Neural cell (in vitro differentiated cells): ENCODE measurements at regions not wholly inside any gene's neighbourhood (a gene's known extent, or its start where the extent isn't known, plus 50 kb on each side); places are given as distances from the start of the nearest gene placed in this dataset.

ENCODE experiments used
- EP300 ChIP-seq: fragments of 450-650 bp; conservative IDR thresholded peaks from 2 replicates; pipeline ENCODE4 v1.6.1; 2014; ENCODE audit warnings: antibody characterized with exemption, mild to moderate bottlenecking, moderate library complexity; ENCODE audit not compliant: poor library complexity, severe bottlenecking
- EZH2 ChIP-seq: fragments of 200-600, 300-800 bp; shearing (Covaris generic), sonication (generic); IDR thresholded peaks from 2 replicates; pipeline ENCODE4 v1.6.1; 2014; ENCODE audit warnings: antibody characterized with exemption, low read length, borderline replicate concordance, mild to moderate bottlenecking; ENCODE audit not compliant: insufficient read depth, poor library complexity, severe bottlenecking
- MXI1 ChIP-seq: fragments of 450-650 bp; conservative IDR thresholded peaks from 2 replicates; pipeline ENCODE4 v1.6.1; 2014; ENCODE audit warnings: antibody characterized with exemption, mild to moderate bottlenecking; ENCODE audit not compliant: poor library complexity, severe bottlenecking
- POLR2AphosphoS5 ChIP-seq: IDR thresholded peaks from 2 replicates; pipeline ENCODE4 v1.6.1; 2012
- RAD21 ChIP-seq: fragments of 450-650 bp; conservative IDR thresholded peaks from 2 replicates; pipeline ENCODE4 v1.6.1; 2014; ENCODE audit warnings: antibody characterized with exemption, mild to moderate bottlenecking, moderate library complexity
- REST ChIP-seq: IDR thresholded peaks from 2 replicates; pipeline ENCODE4 v1.6.1; 2012; ENCODE audit warnings: borderline replicate concordance
- SMC3 ChIP-seq: fragments of 450-650 bp; conservative IDR thresholded peaks from 2 replicates; pipeline ENCODE4 v1.6.1; 2014; ENCODE audit warnings: antibody characterized with exemption, mild to moderate bottlenecking, moderate library complexity; ENCODE audit not compliant: poor library complexity
- TAF1 ChIP-seq: IDR thresholded peaks from 2 replicates; pipeline ENCODE4 v1.6.1; 2012; ENCODE audit warnings: low read depth
- TF ChIP-seq, protein P1 (sequence below): fragments of 450-650 bp; IDR thresholded peaks from 2 replicates; pipeline ENCODE4 v1.5.1; 2014; ENCODE audit warnings: antibody characterized with exemption, mild to moderate bottlenecking, moderate library complexity; ENCODE audit not compliant: poor library complexity, severe bottlenecking

DNA sequence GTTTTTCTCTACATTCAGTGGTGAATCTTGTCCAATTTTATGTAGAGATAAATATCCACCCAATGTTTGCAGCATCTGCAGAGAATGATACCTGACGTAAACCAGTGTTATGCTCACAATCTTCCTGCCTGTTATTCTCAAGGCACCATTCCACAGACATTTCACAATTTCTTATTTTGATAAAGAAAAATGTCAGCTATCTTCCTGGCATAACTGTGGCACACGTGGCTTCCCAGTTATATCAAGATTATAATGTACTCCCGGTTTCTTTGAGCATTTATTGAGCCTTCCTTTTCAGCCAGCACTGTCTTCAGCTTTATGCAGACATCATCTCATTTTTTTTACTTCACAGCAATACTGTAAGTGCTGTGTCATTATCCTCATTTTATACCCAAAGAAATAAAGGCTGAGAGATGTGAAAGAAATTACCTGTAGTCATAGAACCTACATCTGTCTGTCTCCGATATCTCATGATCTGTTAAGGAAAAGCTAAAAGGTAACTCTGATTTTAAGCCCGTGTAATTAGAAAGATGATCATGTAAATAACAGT lies 1300.8 kb upstream of the TENM3 start:
- TF ChIP-seq REST (peak; percentile 73), POLR2AphosphoS5 (peak; percentile 67), EZH2 (no peak), MXI1 (no peak), EP300 (peak; percentile 64), SMC3 (no peak), RAD21 (no peak), TAF1 (no peak)
- TF ChIP-seq, protein P1, sequence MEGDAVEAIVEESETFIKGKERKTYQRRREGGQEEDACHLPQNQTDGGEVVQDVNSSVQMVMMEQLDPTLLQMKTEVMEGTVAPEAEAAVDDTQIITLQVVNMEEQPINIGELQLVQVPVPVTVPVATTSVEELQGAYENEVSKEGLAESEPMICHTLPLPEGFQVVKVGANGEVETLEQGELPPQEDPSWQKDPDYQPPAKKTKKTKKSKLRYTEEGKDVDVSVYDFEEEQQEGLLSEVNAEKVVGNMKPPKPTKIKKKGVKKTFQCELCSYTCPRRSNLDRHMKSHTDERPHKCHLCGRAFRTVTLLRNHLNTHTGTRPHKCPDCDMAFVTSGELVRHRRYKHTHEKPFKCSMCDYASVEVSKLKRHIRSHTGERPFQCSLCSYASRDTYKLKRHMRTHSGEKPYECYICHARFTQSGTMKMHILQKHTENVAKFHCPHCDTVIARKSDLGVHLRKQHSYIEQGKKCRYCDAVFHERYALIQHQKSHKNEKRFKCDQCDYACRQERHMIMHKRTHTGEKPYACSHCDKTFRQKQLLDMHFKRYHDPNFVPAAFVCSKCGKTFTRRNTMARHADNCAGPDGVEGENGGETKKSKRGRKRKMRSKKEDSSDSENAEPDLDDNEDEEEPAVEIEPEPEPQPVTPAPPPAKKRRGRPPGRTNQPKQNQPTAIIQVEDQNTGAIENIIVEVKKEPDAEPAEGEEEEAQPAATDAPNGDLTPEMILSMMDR: no peak
